ENCODE measurements at regions not wholly inside any gene's neighbourhood (a gene's known extent, or its start where the extent isn't known, plus 50 kb on each side); places are given as distances from the start of the nearest gene placed in this dataset.
A peak's percentile ranks its signal among the peaks of the same experiment; 100 is the strongest.

DNA sequence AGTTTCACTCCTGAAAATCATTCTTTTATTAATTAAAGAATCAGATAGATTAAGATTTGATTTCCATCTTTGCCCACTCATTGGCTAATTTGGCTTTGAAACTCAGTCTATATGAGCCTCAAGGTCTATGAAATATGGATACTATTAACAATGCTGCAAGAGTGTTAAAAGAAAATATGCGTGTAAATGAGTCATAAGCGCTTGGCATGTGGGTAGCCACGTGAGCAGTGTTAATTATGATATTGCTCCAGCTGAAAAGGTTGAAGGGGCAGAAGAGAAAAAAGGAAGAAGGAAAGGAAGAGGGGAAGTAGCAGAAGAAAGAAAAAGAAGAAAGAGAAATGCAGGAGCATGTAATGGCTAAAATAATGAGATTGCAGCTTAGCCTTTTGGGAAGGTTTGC, 151.4 kb downstream of the CHRM3 start:
- H3K4me1 ChIP-seq: peaks cover 0 to 30% (median 13%) of the 10 kb centered on the region in 4 donors
- intact Hi-C loops (cut with DNase I; ENCODE audit: low total_unique reads): no loop called here

DNA sequence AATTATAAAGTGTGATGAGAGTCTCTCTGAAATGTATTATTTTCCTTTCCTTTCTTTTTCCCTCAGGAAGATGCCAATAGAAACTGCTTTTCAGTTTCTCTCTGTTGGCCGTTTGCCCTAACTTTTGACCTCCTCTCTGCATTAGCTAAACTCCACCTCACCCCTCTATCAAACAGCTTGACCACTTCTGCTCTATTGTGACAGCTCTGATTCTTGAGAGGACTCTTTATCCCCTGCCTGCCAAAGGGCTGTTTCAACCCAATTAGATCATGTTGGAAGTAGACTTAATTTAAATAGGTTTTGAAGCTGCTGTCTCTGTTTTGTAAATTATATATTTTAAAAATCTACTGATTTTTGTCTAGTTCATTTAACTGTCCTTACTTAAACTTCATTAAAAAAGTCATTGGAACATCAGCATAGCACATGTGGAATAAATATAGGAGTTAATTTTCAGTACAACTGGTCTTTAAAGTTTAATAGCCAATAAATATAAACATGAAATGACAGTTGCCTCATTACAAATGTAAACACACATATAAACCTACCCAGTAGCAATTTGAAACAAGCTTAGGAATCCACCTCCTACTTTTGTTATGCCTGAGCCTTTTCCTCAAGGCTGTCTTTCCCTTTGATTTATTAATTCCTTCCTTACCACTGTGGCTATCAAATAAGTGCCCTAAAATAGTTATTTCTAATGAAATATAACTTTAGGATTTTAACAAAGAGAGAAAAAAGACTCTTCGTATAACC, 152.0 kb downstream of the CHRM3 start:
- Histone ChIP-seq H3K4me1 (peaks cover 0 to 30% (median 13%) of the 10 kb centered on the region in 4 donors), H3K27ac (no peak overlapping the region), H3K4me3 (no peak overlapping the region), H3K36me3 (no peaks in the 10 kb centered on the region), H3K27me3 (no peaks in the 10 kb centered on the region), H3K9me3 (no peaks in the 10 kb centered on the region)
- peak in 1 of 2 donors; percentile 63 for DNase-seq
- 38 to 55% (median 48%) methylated on average over 2 of the region's 2 CpGs for WGBS, 5 donors
- TF ChIP-seq POLR2AphosphoS5 (IDR thresholded peaks at IDR 0.05): no peak
- TF ChIP-seq EP300 (IDR thresholded peaks at IDR 0.05): no peak
- TF ChIP-seq, protein P1, sequence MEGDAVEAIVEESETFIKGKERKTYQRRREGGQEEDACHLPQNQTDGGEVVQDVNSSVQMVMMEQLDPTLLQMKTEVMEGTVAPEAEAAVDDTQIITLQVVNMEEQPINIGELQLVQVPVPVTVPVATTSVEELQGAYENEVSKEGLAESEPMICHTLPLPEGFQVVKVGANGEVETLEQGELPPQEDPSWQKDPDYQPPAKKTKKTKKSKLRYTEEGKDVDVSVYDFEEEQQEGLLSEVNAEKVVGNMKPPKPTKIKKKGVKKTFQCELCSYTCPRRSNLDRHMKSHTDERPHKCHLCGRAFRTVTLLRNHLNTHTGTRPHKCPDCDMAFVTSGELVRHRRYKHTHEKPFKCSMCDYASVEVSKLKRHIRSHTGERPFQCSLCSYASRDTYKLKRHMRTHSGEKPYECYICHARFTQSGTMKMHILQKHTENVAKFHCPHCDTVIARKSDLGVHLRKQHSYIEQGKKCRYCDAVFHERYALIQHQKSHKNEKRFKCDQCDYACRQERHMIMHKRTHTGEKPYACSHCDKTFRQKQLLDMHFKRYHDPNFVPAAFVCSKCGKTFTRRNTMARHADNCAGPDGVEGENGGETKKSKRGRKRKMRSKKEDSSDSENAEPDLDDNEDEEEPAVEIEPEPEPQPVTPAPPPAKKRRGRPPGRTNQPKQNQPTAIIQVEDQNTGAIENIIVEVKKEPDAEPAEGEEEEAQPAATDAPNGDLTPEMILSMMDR (IDR thresholded peaks at IDR 0.05): no peak
- no peak for TF ChIP-seq POLR2A (IDR thresholded peaks at IDR 0.05)
- intact Hi-C loops (cut with DNase I; ENCODE audit: low total_unique reads): no loop called here

More for the DNA sequence above, 151.4 kb downstream of the CHRM3 start:
- no peak for TF ChIP-seq POLR2AphosphoS5 (IDR thresholded peaks at IDR 0.05)
- no peak for TF ChIP-seq EP300 (IDR thresholded peaks at IDR 0.05)
- TF ChIP-seq, protein P1 (IDR thresholded peaks at IDR 0.05): no peak
- no peak for TF ChIP-seq POLR2A (IDR thresholded peaks at IDR 0.05)
- no peaks in the 10 kb centered on the region for H3K27me3 ChIP-seq
- DNase-seq: no peak
- no peak overlapping the region for H3K4me3 ChIP-seq
- 39 to 49% (median 45%) methylated on average over 3 of the region's 3 CpGs for WGBS, 5 donors
- H3K27ac ChIP-seq: no peak overlapping the region
- H3K9me3 ChIP-seq: no peaks in the 10 kb centered on the region
- H3K36me3 ChIP-seq: no peaks in the 10 kb centered on the region

DNA sequence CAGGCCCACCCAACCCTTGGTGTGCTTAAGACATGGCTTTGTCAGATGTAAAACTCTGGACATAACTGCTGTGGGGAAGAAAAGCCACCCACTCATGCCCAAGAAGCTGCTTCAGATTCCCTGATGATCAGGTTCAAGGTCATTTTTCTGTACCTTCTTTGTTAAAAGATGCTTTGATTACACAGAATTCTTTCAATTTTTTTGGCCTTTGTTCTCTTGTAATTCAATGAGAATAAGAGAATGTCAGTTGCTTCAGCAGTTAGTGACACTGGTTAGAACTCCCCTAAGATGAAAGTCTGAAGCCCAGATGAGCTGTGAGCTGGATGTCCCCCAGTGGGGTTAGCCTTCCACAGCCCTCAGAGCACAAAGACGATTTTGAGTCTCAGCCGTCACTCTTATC, 152.7 kb downstream of the CHRM3 start:
- no peaks in the 10 kb centered on the region for H3K9me3 ChIP-seq
- no peaks in the 10 kb centered on the region for H3K36me3 ChIP-seq
- intact Hi-C loops (cut with DNase I; ENCODE audit: low total_unique reads): no loop called here
- peaks cover 0 to 30% (median 13%) of the 10 kb centered on the region in 4 donors for H3K4me1 ChIP-seq
- no peak overlapping the region for H3K27ac ChIP-seq
- no peak overlapping the region for H3K4me3 ChIP-seq
- DNase-seq: no peak
- WGBS, 5 donors: 85 to 92% (median 89%) methylated on average over 2 of the region's 2 CpGs
- no peak for TF ChIP-seq POLR2AphosphoS5 (IDR thresholded peaks at IDR 0.05)
- TF ChIP-seq, protein P1 (IDR thresholded peaks at IDR 0.05): no peak
- no peak for TF ChIP-seq POLR2A (IDR thresholded peaks at IDR 0.05)
- no peaks in the 10 kb centered on the region for H3K27me3 ChIP-seq

DNA sequence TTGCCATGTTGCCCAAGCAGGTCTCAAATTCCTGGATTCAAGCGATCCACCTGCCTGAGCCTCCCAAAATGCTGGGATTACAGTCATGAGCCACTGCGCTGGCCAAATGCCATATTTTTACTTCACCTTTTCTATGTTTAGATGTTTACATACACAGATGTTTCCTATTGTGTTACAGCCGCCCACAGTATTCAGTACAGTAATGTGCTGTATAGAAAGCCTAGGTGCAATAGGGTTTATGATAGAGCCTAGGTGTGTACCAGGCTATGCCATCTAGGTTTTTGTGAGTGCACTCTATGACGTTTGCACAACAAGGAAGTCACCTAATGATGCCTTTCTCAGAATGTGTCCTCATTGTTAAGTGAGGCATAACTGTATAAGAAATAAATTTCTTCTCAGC, 153.4 kb downstream of the CHRM3 start:
- H3K27me3 ChIP-seq: no peaks in the 10 kb centered on the region
- H3K4me1 ChIP-seq: peaks cover 0 to 30% (median 13%) of the 10 kb centered on the region in 4 donors
- no peak for TF ChIP-seq EP300 (IDR thresholded peaks at IDR 0.05)
- no peak for TF ChIP-seq POLR2AphosphoS5 (IDR thresholded peaks at IDR 0.05)
- TF ChIP-seq, protein P1 (IDR thresholded peaks at IDR 0.05): no peak
- TF ChIP-seq POLR2A (IDR thresholded peaks at IDR 0.05): no peak
- intact Hi-C loops (cut with DNase I; ENCODE audit: low total_unique reads): no loop called here
- no peaks in the 10 kb centered on the region for H3K36me3 ChIP-seq
- 75 to 84% (median 81%) methylated on average over 4 of the region's 4 CpGs for WGBS, 5 donors
- no peaks in the 10 kb centered on the region for H3K9me3 ChIP-seq
- no peak for DNase-seq
- H3K27ac ChIP-seq: no peak overlapping the region
- H3K4me3 ChIP-seq: no peak overlapping the region

All from stomach (tissue), 8 donors.